GM19351 (cell line): ENCODE measurements at regions not wholly inside any gene's neighbourhood (a gene's known extent, or its start where the extent isn't known, plus 50 kb on each side); places are given as distances from the start of the nearest gene placed in this dataset.
"Not testable (repeated sequence)": the region's sequence is repeated elsewhere in the genome, so short reads cannot be mapped to it uniquely, and the experiment has no call there.

Experiments used
- ATAC-seq: cut with Tn5 transposase; IDR thresholded peaks from one replicate; pipeline ENCODE4 v1.9.1; 2021; ENCODE audit warnings: mild to moderate bottlenecking, moderate library complexity; ENCODE audit not compliant: unreplicated experiment

DNA sequence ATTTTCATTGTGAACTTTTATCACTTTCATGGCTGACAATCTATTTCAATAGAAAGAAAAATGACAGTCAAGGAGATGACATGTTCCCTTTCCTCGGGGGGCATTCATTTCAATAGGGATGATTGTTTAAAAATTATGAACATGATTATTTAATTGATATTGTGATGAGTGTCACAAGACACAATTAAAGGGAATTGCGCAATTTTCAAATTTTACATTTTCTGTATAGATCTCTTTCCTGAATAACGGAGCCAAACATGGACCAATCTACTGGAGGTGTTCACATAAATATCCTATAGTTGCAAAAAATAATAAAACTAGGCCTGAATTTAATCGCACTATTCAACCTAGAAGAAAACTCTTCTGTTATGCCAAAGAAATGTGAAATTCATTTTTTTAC is 1274.6 kb downstream of the SLITRK5 start:
- ATAC-seq: no peak

DNA sequence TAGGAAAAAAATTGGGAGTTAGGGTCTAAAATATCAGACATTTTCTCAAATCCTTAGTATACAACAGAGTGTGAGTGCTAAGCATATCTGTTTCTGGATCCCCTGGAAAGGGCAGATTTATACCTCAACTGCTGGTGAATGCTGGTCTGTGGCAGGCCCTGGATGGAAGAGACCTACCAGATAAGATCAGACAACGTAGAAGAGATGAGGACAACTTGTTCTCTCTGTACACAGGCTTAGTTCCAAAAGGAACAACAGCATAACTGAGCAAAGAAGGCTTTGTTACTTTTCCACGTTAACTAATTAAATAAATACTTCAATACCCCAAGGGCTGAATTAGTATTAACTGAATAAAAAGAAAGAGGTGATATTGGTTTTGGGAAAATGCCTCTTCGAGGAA is 1277.3 kb downstream of the SLITRK5 start:
- no peak for ATAC-seq

DNA sequence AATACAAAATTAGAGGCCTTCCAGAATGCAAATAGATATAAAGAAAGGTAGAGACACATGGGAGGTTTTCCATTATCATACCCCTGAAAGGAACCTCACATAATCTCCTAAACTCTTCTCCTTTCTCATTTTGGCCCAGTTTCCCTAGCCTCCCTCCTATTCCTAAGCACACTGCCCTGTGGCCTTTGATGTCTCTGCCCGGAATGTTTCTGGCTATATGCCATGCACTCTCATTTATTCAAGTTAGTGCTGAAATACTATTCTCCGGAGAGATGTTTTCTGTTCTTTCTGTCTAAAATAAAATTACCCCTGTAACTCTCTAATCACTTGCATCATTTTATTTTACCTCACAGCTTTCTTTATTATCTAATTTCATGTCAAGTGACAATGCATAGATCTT is 1287.7 kb downstream of the SLITRK5 start:
- no peak for ATAC-seq

DNA sequence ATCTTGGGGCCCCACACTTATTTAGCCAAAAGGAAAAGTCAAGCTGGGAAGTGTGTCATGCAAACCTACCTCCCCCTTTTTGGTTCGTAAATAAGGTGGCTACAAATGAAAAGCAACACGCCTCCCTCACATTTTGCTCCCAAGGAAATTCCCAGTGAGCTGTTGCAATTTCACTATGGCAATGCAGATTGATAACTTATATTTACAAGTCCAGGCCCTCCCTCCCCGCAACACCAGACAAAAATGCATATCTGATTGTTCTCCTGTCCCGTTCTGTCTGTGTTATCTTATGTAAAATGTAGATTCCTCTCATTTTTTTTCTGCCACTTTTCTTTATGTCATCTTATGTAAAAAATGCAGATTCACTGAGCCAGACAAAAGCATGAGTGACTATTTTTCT is 1305.3 kb downstream of the SLITRK5 start:
- no peak for ATAC-seq

DNA sequence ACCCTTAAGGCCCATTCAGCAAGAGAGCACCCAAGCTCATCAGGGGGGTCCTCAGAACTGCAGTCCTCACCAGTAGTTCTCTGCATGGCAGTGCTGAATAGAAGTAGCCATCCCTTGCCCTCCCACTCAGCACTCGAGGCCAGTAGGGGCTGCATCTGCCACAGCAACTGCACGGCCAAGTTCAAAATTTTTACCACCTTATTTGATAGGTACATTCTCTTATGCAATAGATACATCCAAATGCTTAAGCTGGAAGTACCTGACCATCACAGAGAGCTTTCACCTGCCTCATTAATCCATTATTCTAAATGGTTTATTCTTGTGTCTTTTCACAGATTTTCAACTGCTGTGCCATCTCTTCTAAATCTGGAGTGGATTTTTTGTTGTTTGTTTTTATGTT is 1307.4 kb downstream of the SLITRK5 start:
- ATAC-seq: no peak

DNA sequence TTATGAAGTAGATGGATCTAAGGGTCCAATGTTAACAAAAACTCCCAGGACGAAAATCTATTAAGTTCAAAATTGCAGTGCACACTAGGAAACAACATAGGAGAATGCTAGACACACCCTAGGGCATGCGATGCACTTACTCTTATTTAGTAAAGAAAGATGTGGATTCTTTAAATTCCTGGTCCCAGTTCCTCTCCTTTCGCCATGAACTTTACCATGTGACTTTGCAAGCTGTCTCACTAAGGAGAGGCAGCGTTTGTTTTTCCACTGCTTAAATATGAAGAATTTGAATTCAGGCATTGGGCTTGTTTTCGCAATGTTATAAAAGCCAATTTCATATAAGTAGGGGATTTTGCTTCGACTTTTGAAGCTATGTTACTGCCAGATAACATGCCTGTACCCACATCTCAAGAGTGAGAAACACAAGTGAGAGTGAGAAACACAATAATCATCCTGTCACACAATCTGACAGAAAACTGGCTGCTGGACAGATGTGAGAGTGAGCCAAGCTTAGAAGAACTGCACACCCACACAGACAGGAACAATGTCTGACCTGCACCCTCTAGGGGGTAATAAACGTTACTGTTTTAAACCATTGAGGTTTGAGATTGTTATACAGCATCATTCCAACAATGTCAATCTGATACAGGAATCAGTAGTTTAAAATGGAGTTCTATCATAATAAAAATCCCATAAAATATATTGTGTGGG is 1308.4 kb downstream of the SLITRK5 start:
- ATAC-seq: no peak

DNA sequence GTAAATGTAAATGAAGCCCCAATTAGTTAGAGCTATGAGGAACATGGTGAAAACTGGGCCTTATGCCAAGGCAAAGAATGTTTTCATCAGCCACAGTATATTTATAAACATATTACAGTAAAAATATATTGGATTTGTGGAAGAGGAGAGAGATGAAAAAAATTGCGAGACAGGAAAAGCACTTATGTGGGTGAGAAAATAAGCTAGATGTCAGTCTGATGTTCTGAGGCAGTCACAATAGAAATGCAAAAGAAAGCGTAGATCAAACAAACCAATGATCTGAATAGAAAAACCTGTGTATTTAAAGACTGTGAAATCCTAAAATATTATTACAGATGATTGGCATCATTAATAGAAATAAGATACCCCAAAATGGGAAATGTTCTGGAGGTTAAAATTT is 1332.5 kb downstream of the SLITRK5 start:
- no peak for ATAC-seq

DNA sequence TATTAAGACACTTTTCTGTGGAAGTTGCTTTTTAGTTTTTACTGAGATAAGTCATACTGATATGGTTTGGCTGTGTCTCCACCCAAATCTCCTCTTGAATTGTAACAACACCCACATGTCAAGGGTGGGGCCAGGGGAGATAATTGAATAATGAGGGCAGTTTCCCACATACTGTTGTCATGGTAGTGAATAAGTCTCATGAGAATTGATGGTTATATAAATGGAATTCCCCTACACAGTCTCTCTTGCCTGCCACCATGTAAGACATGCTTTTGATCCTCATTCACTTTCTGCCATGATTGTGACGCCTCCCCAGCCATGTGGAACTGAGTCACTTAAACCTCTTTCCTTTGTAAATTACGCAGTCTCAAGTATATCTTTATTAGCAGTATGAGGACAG is 1340.4 kb downstream of the SLITRK5 start:
- no peak for ATAC-seq

DNA sequence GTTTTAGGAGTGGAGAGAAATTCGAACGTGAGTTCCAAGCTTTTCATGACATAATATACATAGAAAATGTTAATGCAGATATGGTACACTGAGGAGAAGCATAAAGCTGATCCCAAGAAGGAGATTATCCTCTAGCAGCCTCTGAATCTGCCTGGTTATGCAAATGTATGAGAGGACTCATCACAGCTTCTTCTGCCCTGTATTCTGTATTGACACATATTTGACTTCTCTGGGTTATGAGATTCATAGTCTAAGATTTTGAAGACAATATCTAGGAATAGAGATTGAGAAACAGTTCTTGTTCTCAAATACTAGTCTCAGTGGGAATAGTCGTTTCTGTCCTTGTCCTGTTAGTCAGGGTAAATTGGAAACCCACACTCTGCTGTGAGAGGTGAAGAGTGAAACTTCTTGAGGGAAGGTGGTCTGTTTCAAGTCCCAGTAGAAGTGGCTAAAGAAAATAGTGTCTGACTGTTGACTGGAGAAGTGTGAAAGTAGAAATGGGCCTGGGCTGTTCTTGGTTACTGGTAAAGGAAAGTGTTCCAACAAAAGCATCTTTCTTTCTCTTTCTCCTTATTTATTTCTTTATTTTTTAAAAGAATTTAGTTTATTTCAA is 1356.6 kb downstream of the SLITRK5 start:
- no peak for ATAC-seq

DNA sequence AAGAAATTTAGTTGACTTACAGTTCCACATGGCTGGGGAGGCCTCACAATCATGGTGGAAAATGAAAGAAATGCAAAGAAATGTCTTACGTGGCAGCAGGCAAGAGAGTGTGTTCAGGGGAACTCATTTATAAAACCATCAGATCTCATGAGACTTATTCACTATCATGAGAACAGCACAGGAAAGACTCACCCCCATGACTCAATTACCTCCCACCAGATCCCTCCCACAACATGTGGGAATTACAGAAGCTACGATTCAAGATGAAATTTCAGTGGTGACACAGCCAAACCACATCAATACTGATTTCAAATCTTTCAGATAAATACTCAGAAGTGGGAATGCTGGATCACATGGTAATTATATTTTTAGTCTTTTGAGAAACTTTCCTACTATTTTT is 1357.9 kb downstream of the SLITRK5 start:
- no peak for ATAC-seq

DNA sequence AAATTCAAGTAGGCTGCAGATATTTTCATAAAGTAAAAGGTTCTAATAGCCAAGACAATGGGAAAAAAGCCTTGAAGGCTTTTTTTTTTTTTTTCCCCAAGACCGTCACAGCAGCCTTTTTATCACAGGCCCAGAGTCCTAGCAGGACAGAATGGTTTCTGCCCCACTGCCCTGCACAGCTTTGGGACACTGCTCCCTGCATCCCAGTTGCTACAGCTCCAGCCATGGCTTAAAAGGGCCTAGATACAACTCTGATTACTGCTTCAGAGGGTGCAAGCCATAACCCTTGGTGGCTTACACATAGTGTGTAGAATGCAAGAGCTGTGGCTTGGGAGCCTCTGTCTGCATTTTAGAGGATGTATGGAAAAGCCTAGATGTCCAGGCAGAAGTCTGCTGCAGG is 1362.8 kb downstream of the SLITRK5 start:
- ATAC-seq: no peak

DNA sequence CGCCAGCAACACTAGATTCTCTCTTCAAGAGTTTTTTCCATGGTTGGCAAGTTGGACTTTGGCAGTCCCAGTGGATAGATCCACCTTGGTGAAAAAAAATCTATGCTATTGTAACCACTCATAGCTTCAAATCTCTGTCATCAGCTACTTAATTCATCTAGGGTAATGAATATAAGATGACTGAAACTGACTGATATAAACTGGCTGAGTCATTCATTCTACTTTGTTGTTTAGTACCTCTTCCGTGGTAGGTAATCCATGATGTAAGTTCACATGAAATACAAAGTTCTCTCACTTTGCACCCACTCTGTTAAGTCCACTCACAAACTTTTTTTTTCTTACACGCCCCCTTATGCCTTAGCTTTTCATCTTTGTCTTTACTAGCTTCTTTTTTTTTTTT is 1381.5 kb downstream of the SLITRK5 start:
- no peak for ATAC-seq

DNA sequence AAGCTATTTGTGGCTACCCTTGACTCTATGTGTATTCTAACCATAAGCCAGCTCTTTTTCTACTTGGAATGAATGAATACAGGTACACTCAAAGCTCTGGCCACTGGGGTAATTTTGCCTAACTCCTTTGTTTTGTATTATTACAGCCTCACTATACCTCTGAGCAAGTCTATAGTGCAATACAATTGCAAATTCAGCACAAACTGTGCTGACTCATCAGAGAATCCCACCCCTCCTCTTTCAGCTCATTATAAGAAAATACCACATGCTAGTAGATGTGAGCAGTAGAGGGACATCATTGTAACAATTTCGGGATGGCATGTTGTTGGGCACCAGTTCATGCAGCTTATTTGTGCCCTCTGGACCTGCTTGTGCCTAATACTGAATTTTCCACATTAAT is 1382.2 kb downstream of the SLITRK5 start:
- no peak for ATAC-seq

DNA sequence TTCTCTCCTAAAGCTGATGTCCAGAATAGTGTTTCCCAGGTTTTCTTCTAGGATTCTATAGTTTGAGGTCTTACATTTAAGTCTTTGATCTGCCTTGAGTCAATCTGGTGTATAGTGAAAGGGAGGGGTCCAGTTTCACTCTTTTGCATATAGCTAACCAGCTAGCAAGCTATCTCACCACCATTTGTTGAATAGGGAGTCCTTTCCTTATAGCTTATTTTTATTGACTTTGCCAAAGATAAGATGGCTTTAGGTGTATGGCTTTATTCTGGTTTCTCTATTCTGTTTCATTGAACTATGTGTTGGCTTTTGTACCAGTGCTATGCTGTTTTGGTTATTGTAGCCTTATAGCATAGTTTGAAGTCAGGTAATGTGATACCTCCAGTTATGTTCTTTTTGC is 1386.1 kb downstream of the SLITRK5 start:
- no peak for ATAC-seq

DNA sequence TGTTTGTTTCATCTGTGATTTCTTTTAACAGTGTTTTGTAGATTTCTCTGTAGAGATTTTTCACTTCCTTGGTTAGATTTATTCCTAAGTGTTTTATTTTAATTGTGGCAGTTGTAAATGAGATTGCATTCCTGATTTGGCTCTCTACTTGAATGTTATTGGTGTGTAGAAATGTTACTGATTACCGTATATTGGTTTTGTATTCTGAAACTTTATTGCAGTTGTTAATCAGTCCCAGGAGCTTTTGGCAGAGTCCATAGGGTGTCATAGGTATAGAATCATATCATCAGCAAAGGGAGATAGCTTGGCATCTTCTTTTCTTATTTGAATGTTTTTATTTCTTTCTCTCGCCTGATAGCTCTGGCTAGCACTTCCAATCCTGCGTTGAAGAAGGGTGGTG is 1386.7 kb downstream of the SLITRK5 start:
- no peak for ATAC-seq

DNA sequence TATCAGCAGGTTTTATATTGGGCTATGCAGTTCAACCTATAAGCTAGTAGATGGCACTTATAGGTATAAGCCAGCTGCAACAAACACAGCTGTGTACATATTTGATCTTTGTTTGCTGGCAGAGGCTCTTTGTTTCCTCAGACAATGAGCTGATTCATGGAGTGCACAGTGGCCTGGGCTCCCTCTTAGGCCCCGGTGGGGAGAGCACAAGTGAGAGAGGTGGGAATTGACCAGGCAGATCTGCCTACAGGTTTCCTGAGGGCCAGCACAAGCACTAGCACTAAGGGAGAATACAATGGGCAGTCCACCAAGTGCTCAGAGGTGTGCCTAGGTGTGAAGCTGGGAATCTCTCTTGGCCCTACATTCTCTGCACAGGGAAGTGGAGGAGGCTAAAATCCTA is 1390.7 kb downstream of the SLITRK5 start:
- ATAC-seq: no peak

DNA sequence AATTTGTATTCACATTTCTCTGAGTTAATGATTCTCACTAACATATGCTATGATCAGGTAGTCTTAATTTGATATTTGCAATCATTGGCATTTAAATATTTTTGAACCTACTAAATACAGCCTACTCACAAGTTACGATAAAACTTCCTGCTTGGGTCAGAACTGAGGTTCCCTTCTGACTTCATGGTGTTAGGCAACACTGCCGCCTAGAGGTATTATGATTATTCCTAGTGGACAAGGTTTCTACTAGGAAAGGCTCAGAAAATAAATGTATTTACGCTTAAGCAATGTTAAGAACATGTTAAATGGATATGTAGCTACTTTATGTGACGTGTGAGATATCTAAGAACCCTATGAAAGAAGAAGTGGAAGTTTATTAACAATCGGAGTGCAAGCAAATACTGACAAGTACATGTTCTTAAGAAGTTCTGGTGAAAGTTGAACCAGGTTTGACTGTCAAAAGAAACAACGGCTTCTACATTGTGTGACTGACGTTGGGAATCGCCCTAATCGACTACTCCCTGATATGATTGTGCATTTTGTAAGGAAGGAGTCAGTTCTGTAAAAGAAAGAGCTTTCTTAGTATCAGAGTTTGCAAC is 1395.8 kb downstream of the SLITRK5 start:
- no peak for ATAC-seq

DNA sequence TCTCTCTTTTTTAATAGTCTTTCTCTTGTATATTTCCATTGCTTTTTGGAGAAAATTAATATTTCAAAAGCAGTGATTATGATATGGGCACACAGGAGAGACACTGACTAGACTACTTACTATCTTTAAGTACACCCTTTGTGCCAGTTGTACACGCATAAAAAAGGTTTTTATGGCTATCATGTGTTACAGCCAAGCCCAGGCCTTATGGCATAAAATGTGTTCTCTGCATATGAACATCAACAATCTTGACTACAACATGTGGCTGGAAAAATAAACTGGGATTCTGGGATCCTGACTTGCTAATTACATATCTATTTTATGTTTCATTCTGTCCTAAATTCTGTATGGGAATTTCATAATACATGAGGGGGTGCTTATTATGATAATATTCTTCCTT is 1401.8 kb downstream of the SLITRK5 start:
- ATAC-seq: no peak

DNA sequence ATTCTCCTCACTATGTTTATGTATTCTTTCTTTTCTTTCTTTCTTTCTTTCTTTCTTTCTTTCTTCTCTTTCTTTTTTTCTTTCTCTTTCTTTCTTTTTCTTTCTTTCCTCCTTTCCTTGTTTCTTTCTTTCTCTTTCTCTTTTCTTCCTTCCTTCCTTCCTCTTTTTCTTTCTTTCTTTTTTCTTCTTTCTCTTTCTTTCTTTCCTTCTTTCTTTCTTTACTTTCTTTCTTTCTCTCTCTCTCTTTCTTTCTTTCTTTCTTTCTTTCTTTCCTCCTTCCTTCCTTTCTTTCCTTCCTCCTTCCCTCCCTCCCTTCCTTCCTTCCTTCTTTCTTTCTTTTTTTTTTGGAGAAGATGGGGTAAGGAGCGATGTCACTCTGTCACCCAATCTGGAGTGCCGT is 1405.5 kb downstream of the SLITRK5 start:
- ATAC-seq: no peak

DNA sequence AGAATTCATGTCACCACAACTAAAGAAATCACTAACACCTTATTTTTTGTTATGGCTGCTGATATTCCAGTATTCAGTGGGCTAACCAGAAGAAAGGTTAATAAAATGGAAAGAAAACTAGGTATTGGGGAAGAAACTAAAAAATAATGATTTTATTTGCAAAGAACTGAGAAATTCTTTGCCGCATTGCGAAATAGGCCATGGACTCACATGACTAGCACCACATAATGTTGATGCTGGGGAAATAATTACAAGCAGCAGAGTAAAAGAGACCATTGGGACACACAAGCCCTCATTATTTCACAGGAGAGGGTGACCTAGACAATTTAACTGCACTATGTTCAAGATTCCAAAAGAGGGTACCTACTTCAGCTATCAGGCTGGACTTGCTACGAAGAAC is 1411.5 kb downstream of the SLITRK5 start:
- ATAC-seq: no peak

DNA sequence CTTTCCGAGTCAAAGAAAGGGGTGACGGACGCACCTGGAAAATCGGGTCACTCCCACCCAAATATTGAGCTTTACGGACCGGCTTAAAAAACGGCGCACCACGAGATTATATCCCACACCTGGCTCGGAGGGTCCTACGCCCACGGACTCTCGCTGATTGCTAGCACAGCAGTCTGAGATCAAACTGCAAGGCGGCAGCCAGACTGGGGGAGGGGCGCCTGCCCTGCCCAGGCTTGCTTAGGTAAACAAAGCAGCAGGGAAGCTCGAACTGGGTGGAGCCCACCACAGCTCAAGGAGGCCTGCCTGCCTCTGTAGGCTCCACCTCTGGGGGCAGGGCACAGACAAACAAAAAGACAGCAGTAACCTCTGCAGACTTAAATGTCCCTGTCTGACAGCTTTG is 1416.9 kb downstream of the SLITRK5 start:
- not testable (repeated sequence) for ATAC-seq

DNA sequence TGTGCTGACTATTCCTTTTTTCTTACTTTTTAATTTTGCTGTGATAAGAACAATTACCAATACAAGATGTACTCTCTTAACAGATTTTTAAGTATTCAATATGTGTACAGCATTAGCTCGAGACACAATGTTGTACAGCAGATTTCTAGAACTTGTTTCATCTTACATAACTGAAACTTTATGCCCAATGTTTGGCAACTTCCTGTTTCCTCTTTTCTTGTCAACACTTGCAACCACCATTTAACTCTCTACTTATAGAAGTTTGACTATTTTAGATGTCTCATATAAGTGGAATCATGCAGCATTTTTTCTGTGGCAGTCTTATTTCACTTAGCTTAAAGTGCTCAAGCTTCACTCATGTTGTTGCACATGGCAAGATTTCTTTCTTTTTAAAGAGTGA is 1426.8 kb downstream of the SLITRK5 start:
- no peak for ATAC-seq

DNA sequence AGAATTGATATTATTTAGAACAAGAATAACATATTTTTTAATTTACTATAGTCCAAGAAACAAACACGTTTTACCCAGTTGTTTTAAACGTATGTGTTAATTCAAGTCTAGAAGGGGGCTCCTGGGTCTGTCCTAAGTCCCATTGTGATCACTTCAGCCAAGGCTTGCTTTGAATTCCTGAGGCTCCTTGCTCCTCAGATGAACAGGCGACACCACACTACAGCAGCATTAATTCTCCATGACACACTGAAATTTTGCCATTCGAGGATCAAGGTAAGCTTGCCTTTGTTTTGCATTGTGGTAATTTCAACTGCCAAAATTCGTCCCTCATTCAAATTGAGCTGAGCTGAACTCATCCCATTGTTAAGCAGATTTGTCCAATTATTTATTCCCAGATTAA is 1442.6 kb downstream of the SLITRK5 start:
- no peak for ATAC-seq
